ENCODE measurements at regions not wholly inside any gene's neighbourhood (a gene's known extent, or its start where the extent isn't known, plus 50 kb on each side); places are given as distances from the start of the nearest gene placed in this dataset.
"Not testable (repeated sequence)": the region's sequence is repeated elsewhere in the genome, so short reads cannot be mapped to it uniquely, and the experiment has no call there.

DNA sequence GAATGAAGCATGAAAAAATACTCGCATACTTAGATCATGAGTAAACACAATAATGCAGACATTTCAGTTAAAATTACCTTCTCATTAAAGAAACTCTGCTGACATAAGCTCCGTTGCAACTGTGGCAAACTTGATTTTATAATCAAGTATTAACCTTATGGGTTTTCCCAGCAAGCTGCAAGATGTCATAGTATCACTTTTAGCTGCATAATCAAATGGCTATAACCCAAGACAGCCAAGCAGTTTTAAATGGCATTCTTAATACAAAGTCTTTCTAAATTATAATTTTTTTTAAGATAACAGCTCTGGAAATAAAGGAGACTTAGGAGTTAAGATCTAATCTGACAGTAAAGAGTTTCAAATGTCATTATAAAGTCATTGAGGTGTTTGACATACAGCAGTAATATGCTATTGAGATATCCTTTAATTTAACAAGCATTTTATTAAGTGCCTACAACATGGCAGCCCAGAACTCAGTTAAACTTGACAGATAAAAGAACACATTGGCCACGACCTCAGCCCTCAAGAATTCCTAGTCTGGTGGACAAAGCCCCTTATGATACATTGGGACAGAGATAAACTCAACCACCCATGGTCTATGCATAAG is 163.1 kb upstream of the FAT3 start:
- H3K36me3 ChIP-seq (ENCODE audit: control insufficient read depth in 2 of 2, insufficient read depth in 2 of 2, low read length in 1 of 2) = no peaks in the 10 kb centered on the region
- peaks cover 0 to 3% of the 10 kb centered on the region in 2 donors for H3K9me3 ChIP-seq (ENCODE audit: control insufficient read depth in 2 of 2, insufficient read depth in 1 of 2, low read depth in 1 of 2, low read length in 1 of 2)
- WGBS, 2 donors = 43 to 57% methylated on average over 3 of the region's 3 CpGs

DNA sequence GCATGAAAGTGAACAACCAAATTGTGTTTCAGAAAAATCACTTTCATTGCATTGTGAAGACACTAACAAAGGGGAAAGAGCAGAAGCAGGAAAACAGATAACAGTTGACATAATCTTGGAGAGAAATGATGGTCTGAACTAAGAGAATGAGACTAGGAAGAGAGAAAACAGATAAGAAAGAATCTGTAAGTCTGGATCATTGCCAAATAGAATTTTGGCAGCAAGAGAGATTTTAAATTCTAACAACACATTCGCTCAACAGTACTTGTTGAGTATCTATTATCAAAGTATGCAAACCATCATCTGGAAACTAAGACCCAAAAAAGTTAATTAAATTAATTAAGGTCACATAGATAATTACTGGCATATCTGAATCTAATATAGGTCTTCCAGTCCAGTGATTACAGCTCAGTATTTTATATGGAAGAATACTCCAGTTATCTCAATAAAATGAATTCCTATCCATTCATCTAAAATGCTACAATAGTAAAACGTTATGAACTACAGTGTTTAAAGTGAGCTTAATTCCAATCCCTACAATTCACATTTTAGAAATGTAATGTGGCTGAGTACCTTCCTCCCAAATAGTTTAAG is 166.7 kb upstream of the FAT3 start:
- WGBS, 2 donors = 41 to 57% methylated on average over 2 of the region's 2 CpGs
- Histone ChIP-seq H3K27ac (ENCODE audit: low read depth in 2 of 2, low read length in 1 of 2) (no peak overlapping the region), H3K9me3 (ENCODE audit: control insufficient read depth in 2 of 2, insufficient read depth in 1 of 2, low read depth in 1 of 2, low read length in 1 of 2) (peaks cover 0 to 2% of the 10 kb centered on the region in 2 donors), H3K4me1 (ENCODE audit: control insufficient read depth in 2 of 2, insufficient read depth in 2 of 2, low read length in 1 of 2) (no peaks in the 10 kb centered on the region), H3K36me3 (ENCODE audit: control insufficient read depth in 2 of 2, insufficient read depth in 2 of 2, low read length in 1 of 2) (no peaks in the 10 kb centered on the region), H3K4me3 (ENCODE audit: low read depth in 1 of 2, low read length in 2 of 2) (no peak overlapping the region), H3K27me3 (ENCODE audit: control insufficient read depth in 1 of 2, insufficient read depth in 2 of 2, low read length in 2 of 2) (no peaks in the 10 kb centered on the region)

More for the DNA sequence above, 163.1 kb upstream of the FAT3 start:
- no peaks in the 10 kb centered on the region for H3K27me3 ChIP-seq (ENCODE audit: control insufficient read depth in 1 of 2, insufficient read depth in 2 of 2, low read length in 2 of 2)
- H3K4me3 ChIP-seq (ENCODE audit: low read depth in 1 of 2, low read length in 2 of 2) = no peak overlapping the region
- no peaks in the 10 kb centered on the region for H3K4me1 ChIP-seq (ENCODE audit: control insufficient read depth in 2 of 2, insufficient read depth in 2 of 2, low read length in 1 of 2)
- H3K27ac ChIP-seq (ENCODE audit: low read depth in 2 of 2, low read length in 1 of 2) = no peak overlapping the region

DNA sequence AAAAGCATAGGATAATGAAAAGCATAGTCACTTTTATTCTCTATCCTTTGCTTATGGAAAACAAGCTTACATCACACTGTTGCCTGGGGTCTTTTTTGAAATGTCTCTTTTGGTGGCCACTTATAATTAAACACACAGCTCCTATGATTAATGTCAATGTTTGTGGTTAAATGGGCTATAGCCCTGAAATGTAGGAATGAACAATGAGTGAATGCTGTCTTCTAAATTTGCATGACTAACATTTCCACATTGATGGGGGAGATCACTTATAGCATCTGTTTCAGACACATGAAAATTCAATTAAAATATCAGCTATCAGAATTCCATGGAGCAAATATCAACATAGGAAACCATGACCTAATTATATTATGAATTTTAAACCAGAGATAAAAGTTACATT is 171.4 kb upstream of the FAT3 start:
- H3K9me3 ChIP-seq (ENCODE audit: control insufficient read depth in 2 of 2, insufficient read depth in 1 of 2, low read depth in 1 of 2, low read length in 1 of 2) = no peaks in the 10 kb centered on the region
- H3K27me3 ChIP-seq (ENCODE audit: control insufficient read depth in 1 of 2, insufficient read depth in 2 of 2, low read length in 2 of 2) = no peaks in the 10 kb centered on the region
- H3K27ac ChIP-seq (ENCODE audit: low read depth in 2 of 2, low read length in 1 of 2) = no peak overlapping the region
- no peaks in the 10 kb centered on the region for H3K4me1 ChIP-seq (ENCODE audit: control insufficient read depth in 2 of 2, insufficient read depth in 2 of 2, low read length in 1 of 2)
- no peaks in the 10 kb centered on the region for H3K36me3 ChIP-seq (ENCODE audit: control insufficient read depth in 2 of 2, insufficient read depth in 2 of 2, low read length in 1 of 2)
- H3K4me3 ChIP-seq (ENCODE audit: low read depth in 1 of 2, low read length in 2 of 2) = no peak overlapping the region

DNA sequence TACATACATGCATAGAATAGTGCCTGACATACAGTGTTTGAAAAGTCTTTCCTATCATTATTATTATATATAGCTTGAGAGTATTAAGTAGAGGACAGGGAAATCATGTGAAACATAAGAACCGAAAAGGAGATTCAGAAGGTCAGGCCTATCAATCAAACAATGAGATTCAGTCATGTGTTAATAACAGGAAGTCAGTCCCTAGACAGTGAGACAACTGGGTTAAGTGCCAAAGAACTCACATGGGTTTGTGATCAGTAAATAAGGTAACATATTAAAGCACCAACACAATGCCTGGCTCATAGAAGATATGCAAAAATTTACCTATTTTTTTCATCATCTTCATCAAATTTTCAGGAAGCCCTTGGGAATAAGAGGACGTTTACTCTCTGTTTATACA is 174.3 kb upstream of the FAT3 start:
- H3K4me3 ChIP-seq (ENCODE audit: low read depth in 1 of 2, low read length in 2 of 2) = no peak overlapping the region
- WGBS, 2 donors = 44 to 45% methylated on average over 2 of the region's 2 CpGs
- no peak overlapping the region for H3K27ac ChIP-seq (ENCODE audit: low read depth in 2 of 2, low read length in 1 of 2)
- H3K9me3 ChIP-seq (ENCODE audit: control insufficient read depth in 2 of 2, insufficient read depth in 1 of 2, low read depth in 1 of 2, low read length in 1 of 2) = no peaks in the 10 kb centered on the region
- no peaks in the 10 kb centered on the region for H3K27me3 ChIP-seq (ENCODE audit: control insufficient read depth in 1 of 2, insufficient read depth in 2 of 2, low read length in 2 of 2)
- no peaks in the 10 kb centered on the region for H3K4me1 ChIP-seq (ENCODE audit: control insufficient read depth in 2 of 2, insufficient read depth in 2 of 2, low read length in 1 of 2)
- no peaks in the 10 kb centered on the region for H3K36me3 ChIP-seq (ENCODE audit: control insufficient read depth in 2 of 2, insufficient read depth in 2 of 2, low read length in 1 of 2)

GRCh38 chr11:92048415-92048814 is 176.2 kb upstream of the FAT3 start:
- no peaks in the 10 kb centered on the region for H3K36me3 ChIP-seq (ENCODE audit: control insufficient read depth in 2 of 2, insufficient read depth in 2 of 2, low read length in 1 of 2)
- no peaks in the 10 kb centered on the region for H3K9me3 ChIP-seq (ENCODE audit: control insufficient read depth in 2 of 2, insufficient read depth in 1 of 2, low read depth in 1 of 2, low read length in 1 of 2)
- H3K4me1 ChIP-seq (ENCODE audit: control insufficient read depth in 2 of 2, insufficient read depth in 2 of 2, low read length in 1 of 2) = no peaks in the 10 kb centered on the region
- no peaks in the 10 kb centered on the region for H3K27me3 ChIP-seq (ENCODE audit: control insufficient read depth in 1 of 2, insufficient read depth in 2 of 2, low read length in 2 of 2)
- H3K4me3 ChIP-seq (ENCODE audit: low read depth in 1 of 2, low read length in 2 of 2) = no peak overlapping the region
- WGBS, 2 donors = 3 to 5% methylated on average over 1 of the region's 1 CpG
- H3K27ac ChIP-seq (ENCODE audit: low read depth in 2 of 2, low read length in 1 of 2) = no peak overlapping the region

DNA sequence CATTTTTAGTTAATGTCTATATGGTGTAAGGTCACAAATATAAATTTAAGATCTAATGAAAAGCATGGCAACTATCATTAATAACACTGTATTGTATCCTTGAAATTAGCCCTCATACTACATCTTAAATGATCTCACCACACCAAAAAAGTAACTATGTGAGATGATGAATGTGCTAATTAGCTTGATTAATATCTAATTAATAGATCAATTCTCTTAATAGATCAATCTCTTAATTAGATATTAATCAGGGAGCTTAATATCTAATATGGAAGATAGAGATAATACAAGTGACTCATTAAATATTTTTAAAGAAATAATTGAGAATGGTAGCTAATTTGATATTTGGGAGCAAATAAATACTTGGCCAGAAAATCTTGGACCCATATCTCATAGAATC is 178.5 kb upstream of the FAT3 start:
- Histone ChIP-seq H3K27me3 (ENCODE audit: control insufficient read depth in 1 of 2, insufficient read depth in 2 of 2, low read length in 2 of 2) (no peaks in the 10 kb centered on the region), H3K4me3 (ENCODE audit: low read depth in 1 of 2, low read length in 2 of 2) (no peak overlapping the region), H3K27ac (ENCODE audit: low read depth in 2 of 2, low read length in 1 of 2) (no peak overlapping the region), H3K9me3 (ENCODE audit: control insufficient read depth in 2 of 2, insufficient read depth in 1 of 2, low read depth in 1 of 2, low read length in 1 of 2) (no peaks in the 10 kb centered on the region), H3K4me1 (ENCODE audit: control insufficient read depth in 2 of 2, insufficient read depth in 2 of 2, low read length in 1 of 2) (no peaks in the 10 kb centered on the region), H3K36me3 (ENCODE audit: control insufficient read depth in 2 of 2, insufficient read depth in 2 of 2, low read length in 1 of 2) (no peaks in the 10 kb centered on the region)

DNA sequence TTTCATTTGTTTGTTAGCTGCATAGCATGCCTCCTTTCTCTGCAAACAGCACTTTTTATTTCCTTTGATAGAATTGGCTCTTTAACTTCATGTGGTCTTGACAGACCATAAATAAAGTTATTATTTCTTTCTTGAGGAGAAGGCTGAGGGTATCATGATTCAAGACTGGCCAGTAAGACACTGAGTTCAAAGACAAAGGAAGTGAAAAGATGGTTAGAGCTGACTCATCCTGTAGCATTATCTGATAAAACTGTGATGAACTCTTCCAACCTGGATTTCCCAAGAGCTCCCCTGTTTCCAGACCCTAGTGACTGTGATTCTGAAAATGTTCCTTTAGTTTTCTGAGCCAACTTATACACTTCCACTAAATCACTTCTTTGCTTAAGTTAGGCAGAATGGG is 179.3 kb upstream of the FAT3 start:
- Histone ChIP-seq H3K4me3 (ENCODE audit: low read depth in 1 of 2, low read length in 2 of 2) (no peak overlapping the region), H3K36me3 (ENCODE audit: control insufficient read depth in 2 of 2, insufficient read depth in 2 of 2, low read length in 1 of 2) (no peaks in the 10 kb centered on the region), H3K4me1 (ENCODE audit: control insufficient read depth in 2 of 2, insufficient read depth in 2 of 2, low read length in 1 of 2) (no peaks in the 10 kb centered on the region), H3K27ac (ENCODE audit: low read depth in 2 of 2, low read length in 1 of 2) (no peak overlapping the region), H3K9me3 (ENCODE audit: control insufficient read depth in 2 of 2, insufficient read depth in 1 of 2, low read depth in 1 of 2, low read length in 1 of 2) (no peaks in the 10 kb centered on the region), H3K27me3 (ENCODE audit: control insufficient read depth in 1 of 2, insufficient read depth in 2 of 2, low read length in 2 of 2) (no peaks in the 10 kb centered on the region)

GRCh38 chr11:92035488-92035887 is 189.1 kb upstream of the FAT3 start:
- no peaks in the 10 kb centered on the region for H3K4me1 ChIP-seq (ENCODE audit: control insufficient read depth in 2 of 2, insufficient read depth in 2 of 2, low read length in 1 of 2)
- no peaks in the 10 kb centered on the region for H3K9me3 ChIP-seq (ENCODE audit: control insufficient read depth in 2 of 2, insufficient read depth in 1 of 2, low read depth in 1 of 2, low read length in 1 of 2)
- H3K27me3 ChIP-seq (ENCODE audit: control insufficient read depth in 1 of 2, insufficient read depth in 2 of 2, low read length in 2 of 2) = no peaks in the 10 kb centered on the region
- H3K36me3 ChIP-seq (ENCODE audit: control insufficient read depth in 2 of 2, insufficient read depth in 2 of 2, low read length in 1 of 2) = no peaks in the 10 kb centered on the region
- H3K4me3 ChIP-seq (ENCODE audit: low read depth in 1 of 2, low read length in 2 of 2) = no peak overlapping the region
- 85 to 93% methylated on average over 1 of the region's 1 CpG for WGBS, 2 donors
- H3K27ac ChIP-seq (ENCODE audit: low read depth in 2 of 2, low read length in 1 of 2) = no peak overlapping the region

DNA sequence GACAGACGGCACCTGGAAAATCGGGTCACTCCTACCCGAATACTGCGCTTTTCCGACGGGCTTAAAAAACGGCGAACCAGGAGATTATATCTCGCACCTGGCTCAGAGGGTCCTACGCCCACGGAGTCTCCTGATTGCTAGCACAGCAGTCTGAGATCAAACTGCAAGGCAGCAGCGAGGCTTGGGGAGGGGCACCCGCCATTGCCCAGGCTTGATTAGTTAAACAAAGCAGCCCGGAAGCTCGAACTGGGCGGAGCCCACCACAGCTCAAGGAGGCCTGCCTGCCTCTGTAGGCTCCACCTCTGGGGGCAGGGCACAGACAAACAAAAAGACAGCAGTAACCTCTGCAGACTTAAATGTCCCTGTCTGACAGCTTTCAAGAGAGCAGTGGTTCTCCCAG is 197.5 kb upstream of the FAT3 start:
- H3K4me3 ChIP-seq (ENCODE audit: low read depth in 1 of 2, low read length in 2 of 2); H3K27me3 ChIP-seq (ENCODE audit: control insufficient read depth in 1 of 2, insufficient read depth in 2 of 2, low read length in 2 of 2); H3K9me3 ChIP-seq (ENCODE audit: control insufficient read depth in 2 of 2, insufficient read depth in 1 of 2, low read depth in 1 of 2, low read length in 1 of 2); H3K4me1 ChIP-seq (ENCODE audit: control insufficient read depth in 2 of 2, insufficient read depth in 2 of 2, low read length in 1 of 2); H3K27ac ChIP-seq (ENCODE audit: low read depth in 2 of 2, low read length in 1 of 2); H3K36me3 ChIP-seq (ENCODE audit: control insufficient read depth in 2 of 2, insufficient read depth in 2 of 2, low read length in 1 of 2): not testable (repeated sequence)
- 85% methylated on average over 16 of the region's 16 CpGs for WGBS, 2 donors

DNA sequence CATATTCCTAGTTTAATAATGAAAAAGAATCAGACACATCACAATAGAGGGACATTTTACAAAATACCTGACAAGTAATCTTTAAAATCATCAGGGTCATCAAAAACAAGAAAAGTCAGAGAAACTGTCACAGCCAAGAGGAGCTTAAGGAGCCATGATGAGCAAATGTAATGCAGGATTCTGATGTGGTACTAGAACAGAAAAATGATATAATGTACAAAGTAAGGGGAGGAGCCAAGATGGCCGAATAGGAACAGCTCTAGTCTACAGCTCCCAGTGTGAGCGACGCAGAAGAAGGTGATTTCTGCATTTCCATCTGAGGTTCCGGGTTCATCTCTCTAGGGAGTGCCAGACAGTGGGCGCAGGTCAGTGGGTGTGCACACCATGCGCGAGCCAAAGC is 198.0 kb upstream of the FAT3 start:
- H3K27ac ChIP-seq (ENCODE audit: low read depth in 2 of 2, low read length in 1 of 2) = no peak overlapping the region
- H3K27me3 ChIP-seq (ENCODE audit: control insufficient read depth in 1 of 2, insufficient read depth in 2 of 2, low read length in 2 of 2) = no peaks in the 10 kb centered on the region
- H3K4me3 ChIP-seq (ENCODE audit: low read depth in 1 of 2, low read length in 2 of 2) = no peak overlapping the region
- no peaks in the 10 kb centered on the region for H3K4me1 ChIP-seq (ENCODE audit: control insufficient read depth in 2 of 2, insufficient read depth in 2 of 2, low read length in 1 of 2)
- no peaks in the 10 kb centered on the region for H3K9me3 ChIP-seq (ENCODE audit: control insufficient read depth in 2 of 2, insufficient read depth in 1 of 2, low read depth in 1 of 2, low read length in 1 of 2)
- no peaks in the 10 kb centered on the region for H3K36me3 ChIP-seq (ENCODE audit: control insufficient read depth in 2 of 2, insufficient read depth in 2 of 2, low read length in 1 of 2)
- WGBS, 2 donors = 96 to 98% methylated on average over 4 to 7 of the region's 7 CpGs

Data from esophagus (tissue), 2 donors.